HG03135 (cell line): ENCODE measurements at regions not wholly inside any gene's neighbourhood (a gene's known extent, or its start where the extent isn't known, plus 50 kb on each side); places are given as distances from the start of the nearest gene placed in this dataset.

ENCODE experiments used
- ATAC-seq: cut with Tn5 transposase; IDR thresholded peaks from one replicate; pipeline ENCODE4 v1.9.1; 2021; ENCODE audit warnings: mild to moderate bottlenecking, moderate library complexity; ENCODE audit not compliant: unreplicated experiment

- ATAC-seq: no peak
These were observed 128.9 kb upstream of the GATA6 start for GRCh38 chr18:22040533-22040932.

GRCh38 chr18:22043837-22044236 is 125.6 kb upstream of the GATA6 start:
- ATAC-seq: no peak

GRCh38 chr18:22044474-22045220 is 124.7 kb upstream of the GATA6 start:
- ATAC-seq: no peak

- no peak for ATAC-seq
These were observed 124.0 kb upstream of the GATA6 start for GRCh38 chr18:22045221-22045918.

GRCh38 chr18:22046473-22046872 is 122.9 kb upstream of the GATA6 start:
- no peak for ATAC-seq

GRCh38 chr18:22047485-22047884 is 121.9 kb upstream of the GATA6 start:
- ATAC-seq: no peak

- no peak for ATAC-seq
These were observed 121.2 kb upstream of the GATA6 start for GRCh38 chr18:22048221-22048620.

GRCh38 chr18:22048932-22049615 is 120.3 kb upstream of the GATA6 start:
- no peak for ATAC-seq

GRCh38 chr18:22052405-22053105 is 116.8 kb upstream of the GATA6 start:
- no peak for ATAC-seq

- no peak for ATAC-seq
These were observed 113.7 kb upstream of the GATA6 start for GRCh38 chr18:22055466-22056238.

GRCh38 chr18:22056950-22057349 is 112.4 kb upstream of the GATA6 start:
- no peak for ATAC-seq

- no peak for ATAC-seq
These were observed 111.4 kb upstream of the GATA6 start for GRCh38 chr18:22057908-22058527.

- ATAC-seq: no peak
These were observed 109.0 kb upstream of the GATA6 start for GRCh38 chr18:22060361-22060760.

- ATAC-seq: no peak
These were observed 106.3 kb upstream of the GATA6 start for GRCh38 chr18:22063102-22063501.

GRCh38 chr18:22063672-22064071 is 105.7 kb upstream of the GATA6 start:
- no peak for ATAC-seq

- no peak for ATAC-seq
These were observed 104.8 kb upstream of the GATA6 start for GRCh38 chr18:22064581-22064980.

GRCh38 chr18:22065311-22065710 is 104.1 kb upstream of the GATA6 start:
- no peak for ATAC-seq

- ATAC-seq: no peak
These were observed 103.3 kb upstream of the GATA6 start for GRCh38 chr18:22066083-22066485.

GRCh38 chr18:22067109-22067508 is 102.3 kb upstream of the GATA6 start:
- no peak for ATAC-seq

GRCh38 chr18:22067682-22068081 is 101.7 kb upstream of the GATA6 start:
- ATAC-seq: no peak
